H1 (cell line): ENCODE measurements at regions not wholly inside any gene's neighbourhood (a gene's known extent, or its start where the extent isn't known, plus 50 kb on each side); places are given as distances from the start of the nearest gene placed in this dataset.

ENCODE experiments used
- ASH2L ChIP-seq: fragments of 200-600, 300-600 bp; sonication (generic); IDR thresholded peaks from one replicate; pipeline ENCODE4 v1.7.1; 2017; ENCODE audit warnings: low read length
- CEBPB ChIP-seq: IDR thresholded peaks from 2 replicates; pipeline ENCODE4 v1.6.1; 2012; ENCODE audit warnings: low read depth, low read length
- CTCF ChIP-seq, 3 experiments: IDR thresholded peaks; 1 replicate in 2 of 3; 2 replicates in 1 of 3; pipeline versions ENCODE4 v1.5.1 to v1.6.1; 2011; ENCODE audit warnings: low read length in 3 of 3, mild to moderate bottlenecking in 3 of 3, inconsistent platforms in 2 of 3, low read depth in 1 of 3, moderate library complexity in 1 of 3; ENCODE audit not compliant: insufficient read depth in 1 of 3; ENCODE audit errors: control extremely low read depth in 1 of 3
- MAFK ChIP-seq: IDR thresholded peaks from 2 replicates; pipeline ENCODE4 v1.6.1; 2012; ENCODE audit warnings: low read depth, mild to moderate bottlenecking, improper control_type of control experiment, low read length
- TCF12 ChIP-seq: IDR thresholded peaks from 2 replicates; pipeline ENCODE4 v1.6.1; 2011; ENCODE audit warnings: low read depth, mild to moderate bottlenecking, low read length
- ZNF274 ChIP-seq: IDR thresholded peaks from 2 replicates; pipeline ENCODE4 v1.7.0; 2012; ENCODE audit warnings: low read length, borderline replicate concordance; ENCODE audit errors: extremely low read depth

GRCh38 chr9:13956107-13956506 is 357.8 kb downstream of the NFIB start:
- no peak for TF ChIP-seq CTCF (IDR thresholded peaks at IDR 0.05; ENCODE audit: control extremely low read depth in 1 of 3, insufficient read depth in 1 of 3, low read depth in 1 of 3, low read length in 3 of 3)
- TF ChIP-seq ASH2L, result no peak
- TF ChIP-seq MAFK, result no peak
- no peak for TF ChIP-seq ZNF274
- TF ChIP-seq CEBPB, result no peak
- TF ChIP-seq TCF12, result no peak
